ENCODE measurements at regions not wholly inside any gene's neighbourhood (a gene's known extent, or its start where the extent isn't known, plus 50 kb on each side); places are given as distances from the start of the nearest gene placed in this dataset.

DNA sequence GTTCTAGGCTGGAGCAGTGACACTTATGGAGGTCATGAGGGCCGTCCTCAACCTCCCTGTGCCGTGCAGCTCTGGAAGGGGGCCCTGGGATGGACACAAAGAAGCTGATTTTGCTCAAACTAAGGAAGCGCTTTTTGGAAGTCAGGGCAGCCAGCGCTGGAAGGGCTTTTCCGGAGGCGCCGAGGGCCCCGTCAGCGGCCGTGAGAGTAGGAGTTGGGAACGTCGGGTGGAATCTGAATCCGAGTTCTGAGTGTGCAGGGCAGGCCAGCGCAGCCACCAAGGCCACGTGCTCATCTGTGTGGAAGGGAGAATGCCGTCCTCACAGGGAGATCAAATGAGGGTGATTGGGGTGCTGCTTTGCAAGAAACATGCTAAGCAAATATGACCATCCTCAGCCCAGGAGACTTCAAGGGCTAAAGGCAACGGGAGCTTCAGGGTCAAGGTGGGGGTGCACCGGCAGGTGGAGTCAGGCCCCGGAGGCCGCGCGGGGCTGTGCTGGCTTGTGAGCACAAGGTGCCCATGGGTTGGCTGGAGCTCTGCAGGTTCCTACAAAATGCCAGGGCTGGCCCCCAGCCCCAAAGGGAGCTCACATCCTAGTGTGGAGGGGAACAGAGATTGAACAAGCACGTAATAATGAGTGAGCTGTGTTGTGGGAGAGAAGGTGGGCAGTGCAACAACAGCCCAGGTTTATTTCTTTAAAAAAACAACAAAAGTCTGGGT, 70.4 kb upstream of the HPCAL1 start:
- no peaks in the 10 kb centered on the region for H3K4me1 ChIP-seq
- H3K36me3 ChIP-seq: no peaks in the 10 kb centered on the region
- no peaks in the 10 kb centered on the region for H3K9me3 ChIP-seq
- ATAC-seq: no peak
- H3K4me3 ChIP-seq: no peak overlapping the region
- no peak overlapping the region for H3K27ac ChIP-seq
- H3K27me3 ChIP-seq: no peaks in the 10 kb centered on the region
- WGBS, 2 donors (ENCODE audit: low coverage in 1 of 2): 91 to 93% methylated on average over 12 to 16 of the region's 23 CpGs
- TF ChIP-seq POLR2AphosphoS5 (IDR thresholded peaks at IDR 0.05) (no peak), POLR2A (IDR thresholded peaks at IDR 0.05) (no peak), EP300 (IDR thresholded peaks at IDR 0.05) (no peak)
- TF ChIP-seq, protein P1, sequence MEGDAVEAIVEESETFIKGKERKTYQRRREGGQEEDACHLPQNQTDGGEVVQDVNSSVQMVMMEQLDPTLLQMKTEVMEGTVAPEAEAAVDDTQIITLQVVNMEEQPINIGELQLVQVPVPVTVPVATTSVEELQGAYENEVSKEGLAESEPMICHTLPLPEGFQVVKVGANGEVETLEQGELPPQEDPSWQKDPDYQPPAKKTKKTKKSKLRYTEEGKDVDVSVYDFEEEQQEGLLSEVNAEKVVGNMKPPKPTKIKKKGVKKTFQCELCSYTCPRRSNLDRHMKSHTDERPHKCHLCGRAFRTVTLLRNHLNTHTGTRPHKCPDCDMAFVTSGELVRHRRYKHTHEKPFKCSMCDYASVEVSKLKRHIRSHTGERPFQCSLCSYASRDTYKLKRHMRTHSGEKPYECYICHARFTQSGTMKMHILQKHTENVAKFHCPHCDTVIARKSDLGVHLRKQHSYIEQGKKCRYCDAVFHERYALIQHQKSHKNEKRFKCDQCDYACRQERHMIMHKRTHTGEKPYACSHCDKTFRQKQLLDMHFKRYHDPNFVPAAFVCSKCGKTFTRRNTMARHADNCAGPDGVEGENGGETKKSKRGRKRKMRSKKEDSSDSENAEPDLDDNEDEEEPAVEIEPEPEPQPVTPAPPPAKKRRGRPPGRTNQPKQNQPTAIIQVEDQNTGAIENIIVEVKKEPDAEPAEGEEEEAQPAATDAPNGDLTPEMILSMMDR (IDR thresholded peaks at IDR 0.05): no peak

GRCh38 chr2:10233131-10234012, 69.3 kb upstream of the HPCAL1 start:
- TF ChIP-seq, protein P1 (IDR thresholded peaks at IDR 0.05): no peak
- TF ChIP-seq POLR2AphosphoS5 (IDR thresholded peaks at IDR 0.05) (no peak), EP300 (IDR thresholded peaks at IDR 0.05) (no peak), POLR2A (IDR thresholded peaks at IDR 0.05) (no peak)
- H3K27me3 ChIP-seq: no peaks in the 10 kb centered on the region
- no peak for ATAC-seq

GRCh38 chr2:10234013-10234306, 68.7 kb upstream of the HPCAL1 start:
- no peaks in the 10 kb centered on the region for H3K36me3 ChIP-seq
- H3K27ac ChIP-seq: no peak overlapping the region
- ATAC-seq: no peak
- H3K4me3 ChIP-seq: no peak overlapping the region
- no peaks in the 10 kb centered on the region for H3K9me3 ChIP-seq
- TF ChIP-seq POLR2AphosphoS5 (IDR thresholded peaks at IDR 0.05) (no peak), POLR2A (IDR thresholded peaks at IDR 0.05) (no peak), EP300 (IDR thresholded peaks at IDR 0.05) (no peak)
- TF ChIP-seq, protein P1 (IDR thresholded peaks at IDR 0.05): no peak
- H3K4me1 ChIP-seq: no peaks in the 10 kb centered on the region
- WGBS, 2 donors (ENCODE audit: low coverage in 1 of 2): 82 to 88% methylated on average over 3 to 4 of the region's 4 CpGs
- peaks cover 3% of the 10 kb centered on the region for H3K27me3 ChIP-seq

More at GRCh38 chr2:10233131-10234012, 69.3 kb upstream of the HPCAL1 start:
- Histone ChIP-seq H3K36me3 (no peaks in the 10 kb centered on the region), H3K4me1 (no peaks in the 10 kb centered on the region), H3K27ac (no peak overlapping the region), H3K4me3 (no peak overlapping the region), H3K9me3 (no peaks in the 10 kb centered on the region)
- 87 to 90% methylated on average over 7 of the region's 7 CpGs for WGBS, 2 donors (ENCODE audit: low coverage in 1 of 2)

- Histone ChIP-seq H3K27me3 (peaks cover 4% of the 10 kb centered on the region), H3K9me3 (no peaks in the 10 kb centered on the region), H3K27ac (no peak overlapping the region), H3K4me3 (no peak overlapping the region), H3K4me1 (no peaks in the 10 kb centered on the region), H3K36me3 (no peaks in the 10 kb centered on the region)
- ATAC-seq: no peak
- 37 to 50% methylated on average over 2 to 7 of the region's 18 CpGs for WGBS, 2 donors (ENCODE audit: low coverage in 1 of 2)
- no peak for TF ChIP-seq EP300 (IDR thresholded peaks at IDR 0.05)
- TF ChIP-seq, protein P1 (IDR thresholded peaks at IDR 0.05): no peak
- no peak for TF ChIP-seq POLR2AphosphoS5 (IDR thresholded peaks at IDR 0.05)
- no peak for TF ChIP-seq POLR2A (IDR thresholded peaks at IDR 0.05)
Observed at GRCh38 chr2:10234409-10235094, 68.2 kb upstream of the HPCAL1 start.
